ENCODE measurements at regions not wholly inside any gene's neighbourhood (a gene's known extent, or its start where the extent isn't known, plus 50 kb on each side); places are given as distances from the start of the nearest gene placed in this dataset.

GRCh38 chr12:19737019-19737418 lies 297.7 kb downstream of the AEBP2 start:
- no peak for TF ChIP-seq EZH2phosphoT487 (IDR thresholded peaks at IDR 0.05; ENCODE audit: borderline replicate concordance, low read depth, low read length)
- no peak for TF ChIP-seq CTCF (conservative IDR thresholded peaks at IDR 0.05; ENCODE audit: low read length)
